Common myeloid progenitor, CD34-positive (primary cell): ENCODE measurements at regions not wholly inside any gene's neighbourhood (a gene's known extent, or its start where the extent isn't known, plus 50 kb on each side); places are given as distances from the start of the nearest gene placed in this dataset.

Source experiments
- CTCF ChIA-PET: fragments of 350-600 bp; sonication (Branson Sonifier 250); formaldehyde crosslinking; loops from one replicate; lab custom pipeline; 2021; ENCODE audit warnings: antibody characterized with exemption; lab: Charles Lee
- POLR2A ChIA-PET: fragments of 350-600 bp; sonication (Branson Sonifier 250); formaldehyde crosslinking; loops from one replicate; lab custom pipeline; 2021; ENCODE audit warnings: antibody characterized with exemption; lab: Charles Lee
- DNase-seq, 3 donors: peaks; one replicate each; pipeline versions ENCODE4 v3.0.0 to v3.0.0-alpha.2; 2013
- H3K27ac ChIP-seq, 2 experiments: 1 replicate in 1 of 2; 2 replicates in 1 of 2; pipeline ENCODE4 v1.7.0; 2013; ENCODE audit warnings: inconsistent platforms in 2 of 2, low read length in 2 of 2, mild to moderate bottlenecking in 2 of 2, low read depth in 1 of 2, moderate library complexity in 1 of 2; ENCODE audit not compliant: severe bottlenecking in 2 of 2, insufficient read depth in 1 of 2, poor library complexity in 1 of 2
- H3K27me3 ChIP-seq, 5 experiments: replicated peaks in 2 of 5; 1 replicate in 3 of 5; 2 replicates in 2 of 5; pipeline versions ENCODE4 v1.6.1 to v1.7.0; 2013; ENCODE audit warnings: low read length in 4 of 5, mild to moderate bottlenecking in 2 of 5, moderate library complexity in 2 of 5, inconsistent platforms in 1 of 5; ENCODE audit not compliant: insufficient read depth in 5 of 5, control insufficient read depth in 4 of 5
- H3K36me3 ChIP-seq, 4 experiments: 1 replicate in 2 of 4; 2 replicates in 2 of 4; pipeline versions ENCODE4 v1.6.1 to v1.7.0; 2013; ENCODE audit warnings: low read length in 3 of 4, control low read depth in 1 of 4, mild to moderate bottlenecking in 1 of 4; ENCODE audit not compliant: control insufficient read depth in 4 of 4, insufficient read depth in 4 of 4
- H3K4me1 ChIP-seq, 4 experiments: 1 replicate in 3 of 4; 2 replicates in 1 of 4; pipeline versions ENCODE4 v1.6.1 to v1.7.1; 2013; ENCODE audit warnings: low read length in 3 of 4, mild to moderate bottlenecking in 3 of 4, control low read depth in 1 of 4, inconsistent platforms in 1 of 4, moderate library complexity in 1 of 4; ENCODE audit not compliant: control insufficient read depth in 4 of 4, insufficient read depth in 4 of 4; ENCODE audit errors: control extremely low read depth in 1 of 4
- H3K4me3 ChIP-seq, 7 experiments: 1 replicate in 4 of 7; 2 replicates in 3 of 7; pipeline versions ENCODE4 v1.5.1 to v1.7.0; 2013; ENCODE audit warnings: mild to moderate bottlenecking in 7 of 7, low read length in 6 of 7, moderate library complexity in 6 of 7, inconsistent platforms in 2 of 7, low read depth in 2 of 7, control low read depth in 1 of 7; ENCODE audit not compliant: insufficient read depth in 4 of 7, control insufficient read depth in 1 of 7; ENCODE audit errors: extremely low read depth in 1 of 7
- H3K9me3 ChIP-seq, 5 experiments: 1 replicate in 4 of 5; 2 replicates in 1 of 5; pipeline versions ENCODE4 v1.6.1 to v1.7.1; 2013; ENCODE audit warnings: low read length in 4 of 5, mild to moderate bottlenecking in 2 of 5, inconsistent platforms in 1 of 5, low read depth in 1 of 5, moderate library complexity in 1 of 5; ENCODE audit not compliant: control insufficient read depth in 4 of 5, insufficient read depth in 2 of 5; ENCODE audit errors: control extremely low read depth in 1 of 5
- WGBS: methylation state at CpG from one replicate; pipeline ENCODE4 v1.1.5; 2013; ENCODE audit not compliant: insufficient coverage; 5-methylcytosine and 5-hydroxymethylcytosine counted together

DNA sequence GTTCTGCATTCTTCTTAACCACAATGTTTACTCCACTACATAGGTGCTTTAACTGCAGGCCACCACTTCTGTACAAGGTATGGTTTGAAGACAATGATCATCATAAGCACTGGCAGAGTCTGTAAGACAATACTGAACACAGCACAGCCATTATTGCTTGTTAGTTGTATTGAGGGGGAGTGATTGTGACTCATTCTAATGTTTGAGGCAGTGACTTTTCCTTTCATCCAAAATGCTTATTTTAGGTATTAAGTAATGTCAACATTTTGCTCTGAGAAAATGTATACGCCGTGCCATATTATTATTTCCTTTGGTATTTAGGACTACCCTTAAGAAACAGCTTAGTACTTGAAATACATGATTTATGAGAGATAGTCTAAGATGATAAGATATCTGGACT lies 618.2 kb upstream of the ZNF717 start:
- Histone ChIP-seq H3K9me3 (no peaks in the 10 kb centered on the region), H3K4me3 (no peak overlapping the region), H3K36me3 (no peaks in the 10 kb centered on the region), H3K27ac (no peak overlapping the region), H3K4me1 (no peaks in the 10 kb centered on the region), H3K27me3 (no peaks in the 10 kb centered on the region)
- CTCF ChIA-PET: no interaction called here
- POLR2A ChIA-PET: no interaction called here
- WGBS: no CpG with 5 or more reads among the region's 2 CpGs
- no peak for DNase-seq

DNA sequence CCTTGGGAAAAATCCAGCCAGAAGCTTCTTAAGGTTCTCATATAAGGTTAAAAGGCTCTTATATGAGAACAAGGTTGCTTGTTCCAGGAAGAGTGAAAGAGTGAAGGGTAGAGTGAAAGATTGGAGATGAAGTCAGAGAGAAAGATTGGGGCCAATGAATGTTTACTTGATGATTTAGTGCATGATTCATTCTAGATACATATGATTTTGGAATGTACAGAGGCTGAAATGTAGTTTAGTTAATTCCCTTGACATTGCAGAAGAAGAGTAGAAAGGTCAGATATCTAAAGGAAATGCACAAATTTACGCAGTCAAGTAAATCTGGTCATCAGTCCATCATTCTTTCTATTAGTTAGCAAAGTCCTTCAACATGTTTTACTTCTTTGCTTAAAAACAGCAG lies 619.8 kb upstream of the ZNF717 start:
- H3K4me3 ChIP-seq: no peak overlapping the region
- no peaks in the 10 kb centered on the region for H3K27me3 ChIP-seq
- CTCF ChIA-PET: no interaction called here
- WGBS: 100% methylated on average over 1 of the region's 1 CpG
- no peaks in the 10 kb centered on the region for H3K4me1 ChIP-seq
- no peak overlapping the region for H3K27ac ChIP-seq
- POLR2A ChIA-PET: no interaction called here
- no peaks in the 10 kb centered on the region for H3K9me3 ChIP-seq
- H3K36me3 ChIP-seq: no peaks in the 10 kb centered on the region
- DNase-seq: no peak

DNA sequence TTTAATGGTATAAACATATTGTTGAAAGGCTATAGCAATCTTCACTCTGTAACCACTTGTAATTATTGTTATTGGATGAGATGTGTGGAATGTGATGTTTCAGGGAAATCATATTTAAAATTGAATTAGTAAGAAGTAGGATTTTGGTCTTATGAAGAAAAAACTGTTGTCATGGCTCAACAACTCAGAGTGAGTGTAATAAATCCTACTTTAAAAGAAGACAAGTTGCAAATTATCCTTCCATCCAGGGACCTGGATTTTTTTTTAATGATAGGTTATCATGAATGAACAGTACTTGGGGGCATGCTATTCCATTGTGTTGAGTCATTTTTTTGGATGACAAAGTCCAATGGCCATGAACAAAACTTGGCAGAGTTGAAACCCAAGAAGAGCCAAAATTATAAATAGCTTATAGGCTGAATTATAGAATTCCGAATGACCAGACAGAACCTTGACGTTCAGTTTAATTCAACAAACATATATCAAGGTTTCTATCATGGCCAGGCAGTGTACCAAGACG lies 625.5 kb upstream of the ZNF717 start:
- POLR2A ChIA-PET: no interaction called here
- no peaks in the 10 kb centered on the region for H3K36me3 ChIP-seq
- WGBS: no CpG with 5 or more reads among the region's 3 CpGs

GRCh38 chr3:76415384-76415783 lies 624.5 kb upstream of the ROBO2 start:
- H3K27me3 ChIP-seq: no peaks in the 10 kb centered on the region
- WGBS: no CpG with 5 or more reads among the region's 2 CpGs
- no peak overlapping the region for H3K4me3 ChIP-seq

More for the DNA sequence above, 625.5 kb upstream of the ZNF717 start:
- CTCF ChIA-PET: no interaction called here
- Histone ChIP-seq H3K9me3 (no peaks in the 10 kb centered on the region), H3K27ac (no peak overlapping the region), H3K4me1 (no peaks in the 10 kb centered on the region), H3K27me3 (no peaks in the 10 kb centered on the region), H3K4me3 (no peak overlapping the region)
- no peak for DNase-seq

DNA sequence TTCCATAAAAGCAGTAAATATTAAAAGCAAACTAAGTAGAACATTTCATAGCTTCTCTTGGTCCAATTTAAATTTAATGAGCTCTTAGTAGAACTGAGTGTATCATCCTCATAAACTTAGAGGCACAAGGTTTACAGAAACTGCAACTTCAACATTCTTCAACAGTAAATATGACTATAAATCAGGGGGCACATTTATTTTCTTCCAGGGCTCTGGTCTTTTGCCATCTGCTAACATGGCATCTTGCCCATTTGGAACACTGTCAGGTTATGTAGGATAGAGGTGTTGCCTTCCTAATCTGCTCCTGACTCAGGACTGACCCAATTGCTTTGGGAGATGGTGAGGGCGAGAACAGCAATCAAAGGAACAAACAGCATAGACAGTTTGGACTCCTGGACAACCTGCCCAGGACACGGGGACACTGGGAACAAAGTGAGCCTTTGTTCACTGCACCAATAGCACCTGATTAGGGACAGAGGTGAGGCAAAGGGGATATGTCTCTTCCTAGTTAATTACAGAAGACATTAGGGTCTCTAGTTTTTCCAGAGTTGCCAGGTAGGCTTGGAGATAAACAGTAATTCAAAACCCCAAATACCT lies 610.2 kb upstream of the ROBO2 start:
- no peaks in the 10 kb centered on the region for H3K27me3 ChIP-seq

More at GRCh38 chr3:76415384-76415783, 624.5 kb upstream of the ROBO2 start:
- CTCF ChIA-PET: no interaction called here
- POLR2A ChIA-PET: no interaction called here
- Histone ChIP-seq H3K27ac (no peak overlapping the region), H3K9me3 (no peaks in the 10 kb centered on the region), H3K4me1 (no peaks in the 10 kb centered on the region), H3K36me3 (no peaks in the 10 kb centered on the region)
- no peak for DNase-seq

DNA sequence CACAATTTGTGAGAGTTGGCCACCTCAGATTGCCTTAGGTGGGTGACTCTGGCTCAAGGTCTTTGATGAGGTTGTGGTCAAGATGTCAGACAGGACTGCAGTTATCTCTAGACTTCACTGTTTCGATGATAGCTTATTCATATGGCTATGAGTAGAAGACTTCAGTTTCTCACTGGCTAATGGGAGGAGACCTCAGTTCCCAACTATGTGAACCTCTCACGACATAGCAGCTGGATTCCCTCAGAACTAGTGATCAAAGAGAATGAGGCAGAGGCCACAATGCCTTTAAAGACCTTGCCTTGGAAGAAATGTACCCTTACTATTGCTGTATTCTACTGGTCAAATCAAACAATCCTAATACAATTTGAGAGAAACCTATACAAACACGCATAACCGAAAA lies 607.5 kb upstream of the ROBO2 start:
- CTCF ChIA-PET: no interaction called here
- DNase-seq: no peak
- H3K36me3 ChIP-seq: no peaks in the 10 kb centered on the region
- H3K27me3 ChIP-seq: no peaks in the 10 kb centered on the region
- H3K27ac ChIP-seq: no peak overlapping the region
- POLR2A ChIA-PET: no interaction called here
- no peaks in the 10 kb centered on the region for H3K4me1 ChIP-seq
- no peak overlapping the region for H3K4me3 ChIP-seq
- WGBS: 90% methylated on average over 3 of the region's 4 CpGs
- H3K9me3 ChIP-seq: no peaks in the 10 kb centered on the region

More for the DNA sequence above, 610.2 kb upstream of the ROBO2 start:
- DNase-seq: no peak
- H3K9me3 ChIP-seq: no peaks in the 10 kb centered on the region
- H3K4me3 ChIP-seq: no peak overlapping the region
- no peaks in the 10 kb centered on the region for H3K4me1 ChIP-seq
- 95% methylated on average over 2 of the region's 2 CpGs for WGBS
- CTCF ChIA-PET: no interaction called here
- no peaks in the 10 kb centered on the region for H3K36me3 ChIP-seq
- no peak overlapping the region for H3K27ac ChIP-seq
- POLR2A ChIA-PET: no interaction called here

DNA sequence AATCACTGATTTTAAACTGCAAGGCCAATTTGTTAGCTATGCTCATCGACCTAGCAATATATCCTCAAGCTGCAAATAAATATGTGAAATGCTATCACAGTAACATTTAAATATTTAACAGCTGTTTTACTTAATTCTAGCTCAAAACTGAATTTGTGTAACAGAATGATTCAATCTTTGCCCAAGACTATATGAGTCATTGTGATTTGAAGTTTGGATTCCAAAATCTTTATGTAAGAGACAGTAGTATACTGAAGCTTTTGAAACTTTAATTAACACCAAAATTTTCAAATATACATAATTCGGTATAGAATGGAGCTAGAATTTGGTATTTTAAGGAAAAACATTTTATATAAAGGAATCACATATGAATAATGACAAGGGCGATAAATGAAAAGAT lies 603.0 kb upstream of the ROBO2 start:
- no peak for DNase-seq
- POLR2A ChIA-PET: no interaction called here

More for the DNA sequence above, 603.0 kb upstream of the ROBO2 start:
- no peaks in the 10 kb centered on the region for H3K27me3 ChIP-seq
- WGBS: no CpG with 5 or more reads among the region's 3 CpGs
- H3K4me3 ChIP-seq: no peak overlapping the region
- no peaks in the 10 kb centered on the region for H3K36me3 ChIP-seq
- CTCF ChIA-PET: no interaction called here
- no peak overlapping the region for H3K27ac ChIP-seq
- no peaks in the 10 kb centered on the region for H3K4me1 ChIP-seq
- peaks cover 0 to 3% (median 0%) of the 10 kb centered on the region in 5 experiments for H3K9me3 ChIP-seq
